HCT116 (cell line): ENCODE measurements at regions not wholly inside any gene's neighbourhood (a gene's known extent, or its start where the extent isn't known, plus 50 kb on each side); places are given as distances from the start of the nearest gene placed in this dataset.
A peak's percentile ranks its signal among the peaks of the same experiment; 100 is the strongest.

Experiments
- CTCF ChIP-seq, 3 experiments: fragments of 200-600 bp in 1 of 3; sonication (generic) in 1 of 3; IDR thresholded peaks in 2 of 3; conservative IDR thresholded peaks in 1 of 3; 2 replicates each; pipeline ENCODE4 v1.5.1; 2012 to 2017; ENCODE audit warnings: low read depth in 2 of 3, low read length in 2 of 3, antibody characterized with exemption in 1 of 3, borderline replicate concordance in 1 of 3, control low read depth in 1 of 3, mild to moderate bottlenecking in 1 of 3, mixed read lengths in 1 of 3, mixed run types in 1 of 3, moderate library complexity in 1 of 3; ENCODE audit not compliant: insufficient read depth in 1 of 3
- EGR1 ChIP-seq: IDR thresholded peaks from 2 replicates; pipeline ENCODE4 v1.6.1; 2012; ENCODE audit warnings: low read depth
- ELF1 ChIP-seq: IDR thresholded peaks from 2 replicates; pipeline ENCODE4 v1.6.1; 2012; ENCODE audit warnings: low read depth, borderline replicate concordance
- POLR2A ChIP-seq: IDR thresholded peaks from 2 replicates; pipeline ENCODE4 v1.7.0; 2011; ENCODE audit warnings: borderline replicate concordance; ENCODE audit not compliant: insufficient read depth, insufficient read length; ENCODE audit errors: extremely low read depth
- TF ChIP-seq, protein P1 (sequence below): IDR thresholded peaks from 2 replicates; pipeline ENCODE4 v1.6.1; 2012

- TF ChIP-seq CTCF (IDR thresholded peaks at IDR 0.05 in 2 of 3, conservative IDR thresholded peaks at IDR 0.05 in 1 of 3; ENCODE audit: borderline replicate concordance in 1 of 3, insufficient read depth in 1 of 3, low read depth in 2 of 3, low read length in 2 of 3) (peak; percentile 54 to 78 (median 77); a peak in 5 of 6 replicates), ELF1 (no peak), EGR1 (no peak), POLR2A (no peak)
- TF ChIP-seq, protein P1, sequence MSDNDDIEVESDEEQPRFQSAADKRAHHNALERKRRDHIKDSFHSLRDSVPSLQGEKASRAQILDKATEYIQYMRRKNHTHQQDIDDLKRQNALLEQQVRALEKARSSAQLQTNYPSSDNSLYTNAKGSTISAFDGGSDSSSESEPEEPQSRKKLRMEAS: no peak
Measured at GRCh38 chr2:142286618-142287017, 155.8 kb upstream of the LRP1B start.
